ENCODE measurements at regions not wholly inside any gene's neighbourhood (a gene's known extent, or its start where the extent isn't known, plus 50 kb on each side); places are given as distances from the start of the nearest gene placed in this dataset.

DNA sequence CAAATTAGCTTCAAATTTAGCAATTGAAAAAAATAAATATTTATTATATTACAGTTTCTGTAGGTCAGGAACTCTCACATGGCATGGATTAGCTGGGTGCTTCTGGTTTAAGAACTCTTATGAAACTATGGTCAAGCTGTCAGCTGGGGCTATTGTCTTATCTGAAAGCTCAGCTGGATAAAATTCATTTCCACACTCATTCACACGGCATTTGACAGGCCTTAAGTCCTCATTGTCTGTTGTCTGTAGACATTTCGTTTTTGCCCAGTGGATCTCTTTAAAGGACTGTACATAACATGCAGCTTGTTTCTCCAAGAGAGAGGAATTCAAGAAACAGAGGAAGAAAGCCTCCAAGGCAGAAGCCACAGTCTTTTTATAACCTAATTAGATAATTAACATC lies 1556.8 kb upstream of the SLC39A10 start:
- TF ChIP-seq, protein P1, sequence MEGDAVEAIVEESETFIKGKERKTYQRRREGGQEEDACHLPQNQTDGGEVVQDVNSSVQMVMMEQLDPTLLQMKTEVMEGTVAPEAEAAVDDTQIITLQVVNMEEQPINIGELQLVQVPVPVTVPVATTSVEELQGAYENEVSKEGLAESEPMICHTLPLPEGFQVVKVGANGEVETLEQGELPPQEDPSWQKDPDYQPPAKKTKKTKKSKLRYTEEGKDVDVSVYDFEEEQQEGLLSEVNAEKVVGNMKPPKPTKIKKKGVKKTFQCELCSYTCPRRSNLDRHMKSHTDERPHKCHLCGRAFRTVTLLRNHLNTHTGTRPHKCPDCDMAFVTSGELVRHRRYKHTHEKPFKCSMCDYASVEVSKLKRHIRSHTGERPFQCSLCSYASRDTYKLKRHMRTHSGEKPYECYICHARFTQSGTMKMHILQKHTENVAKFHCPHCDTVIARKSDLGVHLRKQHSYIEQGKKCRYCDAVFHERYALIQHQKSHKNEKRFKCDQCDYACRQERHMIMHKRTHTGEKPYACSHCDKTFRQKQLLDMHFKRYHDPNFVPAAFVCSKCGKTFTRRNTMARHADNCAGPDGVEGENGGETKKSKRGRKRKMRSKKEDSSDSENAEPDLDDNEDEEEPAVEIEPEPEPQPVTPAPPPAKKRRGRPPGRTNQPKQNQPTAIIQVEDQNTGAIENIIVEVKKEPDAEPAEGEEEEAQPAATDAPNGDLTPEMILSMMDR (conservative IDR thresholded peaks at IDR 0.05; ENCODE audit: low read depth, low read length), result no peak
- TF ChIP-seq EZH2 (IDR thresholded peaks at IDR 0.05; ENCODE audit: low read length, unreplicated experiment), result no peak
- no peak for TF ChIP-seq EZH2phosphoT487 (IDR thresholded peaks at IDR 0.05; ENCODE audit: borderline replicate concordance, low read length)
